ENCODE measurements at regions not wholly inside any gene's neighbourhood (a gene's known extent, or its start where the extent isn't known, plus 50 kb on each side); places are given as distances from the start of the nearest gene placed in this dataset.

DNA sequence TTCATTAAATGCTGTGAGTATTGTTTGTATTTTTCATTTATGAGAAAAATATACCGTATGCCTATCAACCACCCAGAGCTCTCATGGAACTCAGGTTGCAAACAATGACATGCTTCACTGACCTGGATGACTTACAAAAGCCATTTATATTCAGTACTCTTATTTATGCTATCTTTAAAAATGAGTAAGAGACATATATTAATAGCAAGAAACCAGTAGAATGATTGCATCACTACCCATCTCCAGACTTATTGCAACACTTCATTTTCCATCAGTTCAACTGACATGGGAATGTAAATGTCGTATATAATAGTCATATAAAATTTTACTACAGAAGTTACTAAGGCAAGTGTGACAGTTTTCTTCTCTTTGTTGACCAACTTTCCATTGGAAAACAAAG, 69.1 kb downstream of the OTP start:
- no peak for DNase-seq

DNA sequence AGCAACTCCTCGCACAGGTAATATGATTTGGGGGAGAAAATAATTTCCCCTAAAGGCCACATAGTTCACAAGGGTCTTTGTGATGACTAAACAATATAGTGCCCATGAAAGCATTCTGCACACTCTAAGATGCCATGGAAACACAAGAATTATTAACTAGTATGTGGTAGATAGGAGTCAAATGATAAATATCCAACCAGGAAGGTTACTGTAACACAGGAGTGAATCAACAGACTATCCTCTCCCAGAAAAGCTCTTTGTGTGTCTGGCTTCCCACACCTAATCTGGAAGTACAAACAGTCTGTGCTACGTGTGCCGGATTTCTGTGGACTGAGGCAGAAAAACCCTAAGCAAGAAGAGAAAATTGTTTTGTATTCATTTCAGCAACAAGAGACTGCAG, 70.0 kb downstream of the OTP start:
- no peak for DNase-seq

DNA sequence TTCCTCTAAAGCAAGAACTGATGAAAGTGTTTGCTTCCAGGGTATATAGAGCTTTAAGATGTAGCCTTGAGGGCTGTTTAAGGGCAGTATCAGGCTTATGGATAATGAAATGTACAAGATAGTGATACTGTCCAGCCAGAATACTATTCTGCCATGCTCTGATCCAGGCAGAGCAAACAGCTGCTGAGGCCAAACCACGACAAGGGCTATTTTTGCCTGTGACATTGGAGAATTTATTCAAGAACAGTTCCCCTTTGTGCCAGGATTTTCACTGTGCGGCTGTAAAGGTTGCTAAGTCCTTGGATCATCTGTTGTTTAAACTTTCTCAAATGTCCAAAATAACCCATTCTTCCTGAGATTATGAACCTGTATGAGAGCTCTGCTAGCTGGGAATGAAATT, 70.4 kb downstream of the OTP start:
- DNase-seq, result no peak

DNA sequence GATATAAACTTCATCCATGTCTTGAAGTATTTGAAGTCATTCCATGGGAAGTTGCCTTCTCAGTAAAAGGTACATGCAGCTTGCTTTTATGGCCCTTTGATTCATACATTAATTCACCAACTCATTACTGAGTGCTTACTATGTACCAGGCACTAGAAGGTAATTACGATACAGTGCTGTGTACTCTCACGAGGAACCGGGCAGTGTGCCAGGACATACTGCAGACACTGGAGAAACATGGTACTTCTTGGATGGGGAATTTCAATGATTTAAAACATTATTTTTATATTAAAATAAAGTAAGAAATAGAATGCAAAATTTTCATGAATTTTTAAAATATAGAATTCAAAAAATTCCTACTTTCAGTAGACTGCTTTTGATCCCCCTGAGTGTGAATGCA, 71.4 kb upstream of the WDR41 start:
- DNase-seq, result no peak

DNA sequence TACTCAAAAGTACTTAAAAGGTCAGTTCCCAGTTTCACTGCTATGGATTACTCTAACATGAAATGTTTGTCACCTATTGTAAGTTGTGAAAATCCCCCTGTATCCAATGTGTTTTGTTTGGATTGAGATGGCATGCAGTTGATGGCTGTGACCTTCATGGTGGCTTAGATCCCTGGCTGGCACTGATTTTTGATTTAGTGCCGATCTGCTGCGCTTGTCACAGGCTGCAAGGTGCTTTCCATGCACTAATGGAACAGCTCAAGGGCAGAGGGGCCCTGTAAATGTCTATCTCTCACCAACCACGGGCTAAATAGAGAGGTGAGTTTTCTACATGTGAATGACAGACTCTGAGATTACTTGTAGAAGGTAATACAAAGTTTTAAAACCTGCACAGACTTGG, 69.8 kb upstream of the WDR41 start:
- no peak for DNase-seq

DNA sequence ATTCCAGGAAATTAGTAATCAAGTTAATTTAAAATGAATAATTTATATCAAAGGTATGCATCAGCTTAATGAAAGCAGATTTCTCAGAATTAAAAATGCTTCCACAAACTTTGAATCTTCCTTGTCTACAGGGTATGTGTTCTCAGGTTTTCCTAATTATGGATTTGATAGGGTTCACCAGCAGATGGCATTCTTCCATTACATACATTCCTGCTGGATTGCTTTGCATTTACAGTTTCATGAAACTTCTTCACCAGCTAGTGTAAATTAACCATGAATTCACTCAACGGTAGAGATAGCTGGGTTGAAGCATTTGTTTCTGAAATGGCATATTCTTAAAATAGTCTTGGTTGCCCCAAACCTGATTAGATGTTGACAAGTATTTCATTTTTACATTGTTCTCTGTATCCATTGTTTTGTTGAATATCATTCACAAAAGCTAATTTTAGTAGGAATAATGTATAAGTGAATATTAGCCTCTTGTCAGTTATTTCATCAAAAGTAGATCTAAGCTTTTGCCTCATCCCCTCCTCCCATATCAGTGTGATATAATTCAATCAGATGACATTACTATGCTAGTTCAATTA, 68.7 kb upstream of the WDR41 start:
- peak; percentile 50 for DNase-seq

DNA sequence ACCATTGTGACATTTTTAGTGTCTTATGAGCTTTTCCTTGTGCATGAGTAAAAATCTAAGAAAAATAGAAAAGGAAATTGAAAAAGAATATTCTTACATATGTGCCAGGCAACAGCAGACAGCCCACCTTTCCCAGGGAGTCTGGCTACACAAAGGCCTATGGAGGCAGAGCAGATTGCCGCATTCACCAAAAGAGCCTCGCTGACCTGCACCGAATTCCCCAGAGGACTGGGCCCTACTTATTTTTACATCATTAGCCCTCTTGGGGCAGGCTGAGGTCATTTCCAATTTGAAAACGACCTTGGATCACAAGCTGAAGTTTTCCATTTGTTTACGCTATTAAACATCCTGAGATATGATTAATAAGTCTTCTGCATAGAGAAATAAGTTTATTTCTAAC, 66.2 kb upstream of the WDR41 start:
- DNase-seq, result no peak

DNA sequence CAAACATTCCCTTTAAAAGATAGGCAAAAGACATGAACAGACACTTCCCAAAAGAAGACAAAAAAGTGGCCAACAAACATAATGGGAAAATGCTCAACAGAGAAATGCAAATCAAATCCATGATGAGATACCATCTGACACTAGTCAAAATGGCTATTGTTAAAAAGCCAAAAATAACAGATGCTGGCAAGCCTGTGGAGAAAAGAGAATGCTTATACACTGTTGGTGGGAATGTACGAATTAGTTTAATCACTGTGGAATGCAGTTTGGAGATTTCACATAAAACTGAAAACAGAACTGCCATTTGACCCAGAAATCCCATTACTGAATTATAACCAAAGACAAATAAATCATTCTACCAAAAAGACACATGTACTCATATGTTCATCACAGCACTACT, 58.3 kb upstream of the WDR41 start:
- peak; percentile 55 for DNase-seq

DNA sequence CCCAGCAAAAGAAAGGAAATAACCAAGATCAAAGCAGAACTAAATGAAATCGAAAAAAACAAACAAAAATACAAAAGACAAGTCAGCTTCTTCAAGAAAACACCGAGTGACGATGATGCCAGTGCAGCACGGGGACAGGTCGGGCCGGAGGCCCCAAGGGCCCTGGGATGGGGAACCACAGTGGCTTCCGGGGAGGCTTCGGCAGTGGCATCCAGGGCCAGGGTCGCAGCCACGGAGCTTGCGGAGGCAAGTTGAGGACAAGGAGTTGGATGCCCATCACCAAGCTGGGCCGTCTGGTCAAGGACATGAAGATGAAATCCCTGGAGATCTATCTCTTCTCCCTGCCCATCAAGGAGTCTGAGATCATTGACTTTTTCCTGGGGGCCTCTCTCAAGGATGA, 53.2 kb upstream of the WDR41 start:
- no peak for DNase-seq
